ENCODE measurements at regions not wholly inside any gene's neighbourhood (a gene's known extent, or its start where the extent isn't known, plus 50 kb on each side); places are given as distances from the start of the nearest gene placed in this dataset.

DNA sequence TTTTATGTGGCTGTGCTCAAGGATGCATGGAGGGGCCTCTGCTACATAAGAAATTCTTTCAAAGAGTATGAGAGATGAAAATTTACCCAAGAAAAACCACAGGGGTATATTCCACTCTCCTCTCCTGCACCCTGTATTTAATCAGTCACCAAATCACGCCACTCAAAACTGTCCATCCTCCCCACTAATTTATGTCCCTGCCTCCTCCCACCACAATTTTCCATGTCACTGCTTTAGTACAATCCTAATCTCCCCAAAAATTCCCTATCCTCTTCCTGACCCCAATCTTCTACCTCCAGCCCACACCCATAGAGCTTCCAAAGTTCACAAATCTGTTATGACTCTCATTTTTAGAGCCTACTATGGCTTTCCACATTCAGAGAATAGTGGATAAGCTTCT, 125.2 kb upstream of the CDH6 start:
- Histone ChIP-seq H3K27ac (ENCODE audit: low read depth in 1 of 2, low read length in 2 of 2) (no peak overlapping the region), H3K4me3 (ENCODE audit: low read length) (no peak overlapping the region), H3K9me3 (ENCODE audit: control insufficient read depth in 1 of 2, insufficient read depth in 1 of 2, low read length in 2 of 2) (no peaks in the 10 kb centered on the region), H3K4me1 (ENCODE audit: insufficient read depth, low read length) (no peaks in the 10 kb centered on the region), H3K27me3 (ENCODE audit: control insufficient read depth in 1 of 2, insufficient read depth in 2 of 2, low read length in 2 of 2) (no peaks in the 10 kb centered on the region), H3K36me3 (ENCODE audit: insufficient read depth, low read length) (no peaks in the 10 kb centered on the region)
- Mint-ChIP-seq H3K36me3 (ENCODE audit: low read depth) (no peaks in the 10 kb centered on the region), H3K9me3 (peaks cover 7% of the 10 kb centered on the region), H3K4me1 (ENCODE audit: low read depth) (no peaks in the 10 kb centered on the region), H3K27ac (no peak overlapping the region), H3K27me3 (no peaks in the 10 kb centered on the region), H3K4me3 (no peak overlapping the region)
- intact Hi-C loops (cut with DNase I, micrococcal nuclease): no loop called here
- TF ChIP-seq, protein P1, sequence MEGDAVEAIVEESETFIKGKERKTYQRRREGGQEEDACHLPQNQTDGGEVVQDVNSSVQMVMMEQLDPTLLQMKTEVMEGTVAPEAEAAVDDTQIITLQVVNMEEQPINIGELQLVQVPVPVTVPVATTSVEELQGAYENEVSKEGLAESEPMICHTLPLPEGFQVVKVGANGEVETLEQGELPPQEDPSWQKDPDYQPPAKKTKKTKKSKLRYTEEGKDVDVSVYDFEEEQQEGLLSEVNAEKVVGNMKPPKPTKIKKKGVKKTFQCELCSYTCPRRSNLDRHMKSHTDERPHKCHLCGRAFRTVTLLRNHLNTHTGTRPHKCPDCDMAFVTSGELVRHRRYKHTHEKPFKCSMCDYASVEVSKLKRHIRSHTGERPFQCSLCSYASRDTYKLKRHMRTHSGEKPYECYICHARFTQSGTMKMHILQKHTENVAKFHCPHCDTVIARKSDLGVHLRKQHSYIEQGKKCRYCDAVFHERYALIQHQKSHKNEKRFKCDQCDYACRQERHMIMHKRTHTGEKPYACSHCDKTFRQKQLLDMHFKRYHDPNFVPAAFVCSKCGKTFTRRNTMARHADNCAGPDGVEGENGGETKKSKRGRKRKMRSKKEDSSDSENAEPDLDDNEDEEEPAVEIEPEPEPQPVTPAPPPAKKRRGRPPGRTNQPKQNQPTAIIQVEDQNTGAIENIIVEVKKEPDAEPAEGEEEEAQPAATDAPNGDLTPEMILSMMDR (IDR thresholded peaks at IDR 0.05): no peak
- ChIA-PET POLR2A (no interaction called here), CTCF (no interaction called here)
- DNase-seq (no peak), ATAC-seq (ENCODE audit: poor library complexity) (no peak)

DNA sequence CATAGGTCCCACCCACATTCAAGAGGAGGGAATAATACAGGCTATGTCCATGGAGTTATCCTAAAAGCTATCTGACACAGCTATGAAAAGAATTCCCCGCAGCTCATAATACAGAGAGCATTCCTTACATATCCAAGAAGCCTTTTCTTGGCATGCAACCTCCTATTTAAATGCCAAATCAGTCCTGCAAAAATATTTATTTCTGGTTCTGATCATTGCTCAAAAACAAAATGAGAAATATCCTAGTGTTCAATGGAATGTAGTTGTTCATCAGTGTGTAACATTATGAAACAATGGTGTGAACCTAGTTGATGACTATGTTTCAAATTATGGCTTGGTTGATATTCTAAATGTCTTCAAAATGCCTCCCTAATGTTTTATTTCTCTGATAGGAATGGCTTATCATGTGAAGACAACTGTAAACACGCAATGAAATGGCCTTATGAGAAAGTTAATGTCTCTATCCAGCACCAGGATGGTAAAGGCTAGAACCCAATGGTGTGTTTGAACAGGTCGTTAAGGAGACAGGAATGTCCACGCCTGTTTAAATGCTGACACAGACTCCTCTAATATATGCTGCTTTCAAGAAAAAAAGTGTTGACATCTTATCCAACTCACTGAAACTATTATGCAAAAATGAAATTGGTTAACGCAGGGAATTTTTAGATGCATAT, 126.7 kb upstream of the CDH6 start:
- TF ChIP-seq, protein P1 (IDR thresholded peaks at IDR 0.05): no peak
- Mint-ChIP-seq H3K27me3 (no peaks in the 10 kb centered on the region), H3K9me3 (peaks cover 7% of the 10 kb centered on the region), H3K4me3 (no peak overlapping the region), H3K27ac (no peak overlapping the region), H3K4me1 (ENCODE audit: low read depth) (no peaks in the 10 kb centered on the region), H3K36me3 (ENCODE audit: low read depth) (no peaks in the 10 kb centered on the region)
- ChIA-PET POLR2A (no interaction called here), CTCF (no interaction called here)
- H3K4me3 ChIP-seq (ENCODE audit: low read length): no peak overlapping the region
- H3K9me3 ChIP-seq (ENCODE audit: control insufficient read depth in 1 of 2, insufficient read depth in 1 of 2, low read length in 2 of 2): no peaks in the 10 kb centered on the region
- no peak overlapping the region for H3K27ac ChIP-seq (ENCODE audit: low read depth in 1 of 2, low read length in 2 of 2)
- no peaks in the 10 kb centered on the region for H3K27me3 ChIP-seq (ENCODE audit: control insufficient read depth in 1 of 2, insufficient read depth in 2 of 2, low read length in 2 of 2)
- intact Hi-C loops (cut with DNase I, micrococcal nuclease): no loop called here
- H3K4me1 ChIP-seq (ENCODE audit: insufficient read depth, low read length): no peaks in the 10 kb centered on the region
- no peak for ATAC-seq (ENCODE audit: poor library complexity)
- no peaks in the 10 kb centered on the region for H3K36me3 ChIP-seq (ENCODE audit: insufficient read depth, low read length)
- no peak for DNase-seq

DNA sequence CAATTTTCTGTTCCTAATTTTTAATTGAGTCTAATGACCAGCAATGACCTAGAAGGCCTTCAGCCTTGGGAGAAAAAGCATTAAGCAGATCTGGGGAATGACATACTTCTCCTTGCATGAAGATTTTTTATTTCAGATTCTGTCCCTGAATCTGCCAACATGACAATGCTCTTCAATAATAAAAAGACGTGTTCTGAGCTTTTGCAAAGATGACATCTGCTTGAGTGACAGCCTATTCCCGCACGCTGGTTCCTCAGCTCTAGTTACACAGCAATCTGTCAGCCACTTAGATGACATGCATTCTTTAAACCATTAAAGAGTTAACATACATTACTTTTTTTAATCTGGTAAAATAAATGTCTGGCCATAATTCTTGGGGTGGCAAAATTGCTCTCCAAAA, 129.3 kb upstream of the CDH6 start:
- Histone ChIP-seq H3K9me3 (ENCODE audit: control insufficient read depth in 1 of 2, insufficient read depth in 1 of 2, low read length in 2 of 2) (no peaks in the 10 kb centered on the region), H3K36me3 (ENCODE audit: insufficient read depth, low read length) (no peaks in the 10 kb centered on the region), H3K4me1 (ENCODE audit: insufficient read depth, low read length) (no peaks in the 10 kb centered on the region), H3K27ac (ENCODE audit: low read depth in 1 of 2, low read length in 2 of 2) (no peak overlapping the region), H3K27me3 (ENCODE audit: control insufficient read depth in 1 of 2, insufficient read depth in 2 of 2, low read length in 2 of 2) (no peaks in the 10 kb centered on the region), H3K4me3 (ENCODE audit: low read length) (no peak overlapping the region)
- TF ChIP-seq, protein P1 (IDR thresholded peaks at IDR 0.05): no peak
- Mint-ChIP-seq H3K27ac (no peak overlapping the region), H3K27me3 (no peaks in the 10 kb centered on the region), H3K36me3 (ENCODE audit: low read depth) (no peaks in the 10 kb centered on the region), H3K9me3 (peaks cover 8% of the 10 kb centered on the region), H3K4me1 (ENCODE audit: low read depth) (no peaks in the 10 kb centered on the region), H3K4me3 (no peak overlapping the region)
- ChIA-PET CTCF (no interaction called here), POLR2A (no interaction called here)
- ATAC-seq (ENCODE audit: poor library complexity) (no peak), DNase-seq (no peak)
- intact Hi-C loops (cut with DNase I, micrococcal nuclease): no loop called here

Measured in CD4-positive, alpha-beta T cell (primary cell).